Aorta (tissue), 5 donors: ENCODE measurements at regions not wholly inside any gene's neighbourhood (a gene's known extent, or its start where the extent isn't known, plus 50 kb on each side); places are given as distances from the start of the nearest gene placed in this dataset.

Source experiments
- ATAC-seq: fragments of 200-7000 bp; cut with Tn5 transposase; one replicate; pipeline ENCODE4 v1.9.1; 2022; ENCODE audit warnings: moderate library complexity; ENCODE audit not compliant: low FRiP score
- DNase-seq, 2 donors: peaks; one replicate each; pipeline ENCODE4 v3.0.0-alpha.2; 2020
- H3K27ac ChIP-seq, 2 donors: one replicate each; pipeline ENCODE4 v1.5.1; 2013; ENCODE audit warnings: low read length in 2 of 2, mild to moderate bottlenecking in 2 of 2, moderate library complexity in 2 of 2, control low read depth in 1 of 2, inconsistent platforms in 1 of 2, low read depth in 1 of 2
- H3K27me3 ChIP-seq, 2 donors: one replicate each; pipeline ENCODE4 v1.6.1; 2013; ENCODE audit warnings: control low read depth in 1 of 2, low read length in 1 of 2, mild to moderate bottlenecking in 1 of 2, moderate library complexity in 1 of 2; ENCODE audit not compliant: insufficient read depth in 2 of 2, control insufficient read depth in 1 of 2
- H3K36me3 ChIP-seq, 2 donors: one replicate each; pipeline ENCODE4 v1.6.1; 2013; ENCODE audit warnings: control low read depth in 1 of 2, low read length in 1 of 2, mild to moderate bottlenecking in 1 of 2; ENCODE audit not compliant: insufficient read depth in 2 of 2, control insufficient read depth in 1 of 2
- H3K4me1 ChIP-seq, 2 donors: one replicate each; pipeline ENCODE4 v1.6.1; 2013; ENCODE audit warnings: low read length in 2 of 2, control low read depth in 1 of 2, mild to moderate bottlenecking in 1 of 2, moderate library complexity in 1 of 2; ENCODE audit not compliant: insufficient read depth in 2 of 2, control insufficient read depth in 1 of 2
- H3K4me3 ChIP-seq, 2 donors: one replicate each; pipeline ENCODE4 v1.5.1; 2013; ENCODE audit warnings: low read length in 2 of 2, control low read depth in 1 of 2, mild to moderate bottlenecking in 1 of 2
- H3K9me3 ChIP-seq: one replicate; pipeline ENCODE4 v1.6.1; 2013; ENCODE audit warnings: mild to moderate bottlenecking, low read length; ENCODE audit not compliant: control insufficient read depth
- WGBS, 2 donors: extraction: QIAGEN DNeasy Blood & Tissue Kit; methylation state at CpG; one replicate each; pipeline ENCODE4 v1.1.7; 2013; 5-methylcytosine and 5-hydroxymethylcytosine counted together
- intact Hi-C, 2 donors: fragments of 100-400 bp; cut with DNase I; formaldehyde crosslinking; loops; one replicate each; pipeline versions ENCODE4 v1.14.2 to v1.15.0; 2022
- donor health status: healthy with polysubstance abuse.
- donor health status: Bipolar disorder and iron deficiency.
- donor health status: DM: no; HTN: no; CAD: no.
- donor health status: DM: no; HTN: no; CAD: no.
- donor health status: DM: yes; HTN: yes; CAD: no.

GRCh38 chr21:19245188-19245580 is 841.6 kb upstream of the TMPRSS15 start:
- DNase-seq (peak in 1 of 2 donors; percentile 27), ATAC-seq (peak; percentile 59)
- 97 to 98% methylated on average over 14 of the region's 14 CpGs for WGBS, 2 donors
- no peaks in the 10 kb centered on the region for H3K36me3 ChIP-seq
- intact Hi-C loops: no loop called here
- no peak overlapping the region for H3K4me3 ChIP-seq
- no peaks in the 10 kb centered on the region for H3K9me3 ChIP-seq
- no peaks in the 10 kb centered on the region for H3K27me3 ChIP-seq
- H3K4me1 ChIP-seq: no peaks in the 10 kb centered on the region
- H3K27ac ChIP-seq: no peak overlapping the region

- 96% methylated on average over 20 of the region's 20 CpGs for WGBS, 2 donors
- peak in 1 of 2 donors; percentile 53 for DNase-seq
- intact Hi-C loops: no loop called here
Observed at GRCh38 chr21:19246018-19246417, 842.4 kb upstream of the TMPRSS15 start.

GRCh38 chr21:19256934-19257660 is 853.5 kb upstream of the TMPRSS15 start:
- no peak overlapping the region for H3K27ac ChIP-seq
- WGBS, 2 donors: 69 to 76% methylated on average over 4 of the region's 4 CpGs
- H3K4me1 ChIP-seq: no peaks in the 10 kb centered on the region
- no peaks in the 10 kb centered on the region for H3K27me3 ChIP-seq
- H3K36me3 ChIP-seq: no peaks in the 10 kb centered on the region
- H3K9me3 ChIP-seq: no peaks in the 10 kb centered on the region
- no peak for ATAC-seq
- intact Hi-C loops: no loop called here
- no peak overlapping the region for H3K4me3 ChIP-seq
- DNase-seq: no peak

More at GRCh38 chr21:19246018-19246417, 842.4 kb upstream of the TMPRSS15 start:
- H3K9me3 ChIP-seq: no peaks in the 10 kb centered on the region
- no peaks in the 10 kb centered on the region for H3K4me1 ChIP-seq
- no peaks in the 10 kb centered on the region for H3K36me3 ChIP-seq
- no peak for ATAC-seq
- H3K27me3 ChIP-seq: no peaks in the 10 kb centered on the region
- no peak overlapping the region for H3K4me3 ChIP-seq
- H3K27ac ChIP-seq: no peak overlapping the region

- intact Hi-C loops: no loop called here
- DNase-seq (no peak), ATAC-seq (no peak)
- Histone ChIP-seq H3K4me1 (no peaks in the 10 kb centered on the region), H3K36me3 (no peaks in the 10 kb centered on the region), H3K27ac (no peak overlapping the region), H3K4me3 (no peak overlapping the region), H3K27me3 (no peaks in the 10 kb centered on the region), H3K9me3 (no peaks in the 10 kb centered on the region)
- WGBS, 2 donors: 72 to 77% methylated on average over 10 of the region's 10 CpGs
Observed at GRCh38 chr21:19261731-19262376, 858.3 kb upstream of the TMPRSS15 start.

- Histone ChIP-seq H3K4me3 (no peak overlapping the region), H3K27ac (no peak overlapping the region), H3K9me3 (no peaks in the 10 kb centered on the region), H3K27me3 (no peaks in the 10 kb centered on the region), H3K4me1 (no peaks in the 10 kb centered on the region), H3K36me3 (no peaks in the 10 kb centered on the region)
- DNase-seq (no peak), ATAC-seq (no peak)
- intact Hi-C loops: no loop called here
- WGBS, 2 donors: 21 to 29% methylated on average over 3 of the region's 3 CpGs
Observed at GRCh38 chr21:19266636-19267035, 863.1 kb upstream of the TMPRSS15 start.

- no peak for DNase-seq
- no peaks in the 10 kb centered on the region for H3K36me3 ChIP-seq
- WGBS, 2 donors: 22 to 23% methylated on average over 3 of the region's 3 CpGs
Observed at GRCh38 chr21:19268686-19269085, 865.1 kb upstream of the TMPRSS15 start.

GRCh38 chr21:19275065-19275464 is 871.5 kb upstream of the TMPRSS15 start:
- H3K27me3 ChIP-seq: no peaks in the 10 kb centered on the region
- 89% methylated on average over 2 of the region's 2 CpGs for WGBS, 2 donors
- ATAC-seq: no peak

More at GRCh38 chr21:19268686-19269085, 865.1 kb upstream of the TMPRSS15 start:
- ATAC-seq: no peak
- intact Hi-C loops: no loop called here
- H3K9me3 ChIP-seq: no peaks in the 10 kb centered on the region
- no peak overlapping the region for H3K4me3 ChIP-seq
- no peaks in the 10 kb centered on the region for H3K27me3 ChIP-seq
- H3K27ac ChIP-seq: no peak overlapping the region
- no peaks in the 10 kb centered on the region for H3K4me1 ChIP-seq

GRCh38 chr21:19276665-19277064 is 873.1 kb upstream of the TMPRSS15 start:
- no peaks in the 10 kb centered on the region for H3K9me3 ChIP-seq
- 38 to 55% methylated on average over 4 of the region's 4 CpGs for WGBS, 2 donors
- intact Hi-C loops: no loop called here
- H3K27me3 ChIP-seq: no peaks in the 10 kb centered on the region
- no peak overlapping the region for H3K27ac ChIP-seq
- ATAC-seq (no peak), DNase-seq (no peak)
- no peak overlapping the region for H3K4me3 ChIP-seq
- H3K4me1 ChIP-seq: no peaks in the 10 kb centered on the region
- no peaks in the 10 kb centered on the region for H3K36me3 ChIP-seq

More at GRCh38 chr21:19275065-19275464, 871.5 kb upstream of the TMPRSS15 start:
- Histone ChIP-seq H3K4me1 (no peaks in the 10 kb centered on the region), H3K36me3 (no peaks in the 10 kb centered on the region), H3K9me3 (no peaks in the 10 kb centered on the region), H3K27ac (no peak overlapping the region), H3K4me3 (no peak overlapping the region)
- intact Hi-C loops: no loop called here
- no peak for DNase-seq

- ATAC-seq: no peak
Observed at GRCh38 chr21:19286876-19287275, 883.3 kb upstream of the TMPRSS15 start.

More at GRCh38 chr21:19286876-19287275, 883.3 kb upstream of the TMPRSS15 start:
- DNase-seq: no peak
- no peak overlapping the region for H3K4me3 ChIP-seq
- H3K27me3 ChIP-seq: no peaks in the 10 kb centered on the region
- no peaks in the 10 kb centered on the region for H3K9me3 ChIP-seq
- H3K4me1 ChIP-seq: no peaks in the 10 kb centered on the region
- intact Hi-C loops: no loop called here
- no peaks in the 10 kb centered on the region for H3K36me3 ChIP-seq
- H3K27ac ChIP-seq: no peak overlapping the region
- 80 to 91% methylated on average over 2 of the region's 2 CpGs for WGBS, 2 donors
